ENCODE measurements at regions not wholly inside any gene's neighbourhood (a gene's known extent, or its start where the extent isn't known, plus 50 kb on each side); places are given as distances from the start of the nearest gene placed in this dataset.

DNA sequence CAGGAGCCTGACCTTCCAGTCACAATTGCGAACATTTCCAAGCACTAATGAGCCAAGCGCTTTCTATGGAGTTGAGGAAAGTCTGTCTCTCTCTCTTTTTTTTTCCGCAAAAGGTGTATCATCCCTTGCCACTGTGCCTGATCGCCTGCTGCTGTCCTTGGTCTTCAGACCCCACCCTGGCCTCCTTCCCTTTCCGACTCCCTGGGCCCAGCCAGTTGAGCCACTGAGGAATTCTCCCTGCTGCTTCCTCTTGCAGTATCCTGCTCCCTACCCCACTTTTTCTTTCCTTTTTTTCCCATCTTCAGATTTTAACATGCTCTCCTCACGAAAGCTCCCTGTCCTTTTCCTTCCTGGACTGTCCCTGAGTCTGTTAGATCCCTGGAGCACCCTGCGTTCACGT lies 396.5 kb upstream of the C2CD4B start:
- no peak for TF ChIP-seq POLR2A (IDR thresholded peaks at IDR 0.05)
- TF ChIP-seq, protein P1, sequence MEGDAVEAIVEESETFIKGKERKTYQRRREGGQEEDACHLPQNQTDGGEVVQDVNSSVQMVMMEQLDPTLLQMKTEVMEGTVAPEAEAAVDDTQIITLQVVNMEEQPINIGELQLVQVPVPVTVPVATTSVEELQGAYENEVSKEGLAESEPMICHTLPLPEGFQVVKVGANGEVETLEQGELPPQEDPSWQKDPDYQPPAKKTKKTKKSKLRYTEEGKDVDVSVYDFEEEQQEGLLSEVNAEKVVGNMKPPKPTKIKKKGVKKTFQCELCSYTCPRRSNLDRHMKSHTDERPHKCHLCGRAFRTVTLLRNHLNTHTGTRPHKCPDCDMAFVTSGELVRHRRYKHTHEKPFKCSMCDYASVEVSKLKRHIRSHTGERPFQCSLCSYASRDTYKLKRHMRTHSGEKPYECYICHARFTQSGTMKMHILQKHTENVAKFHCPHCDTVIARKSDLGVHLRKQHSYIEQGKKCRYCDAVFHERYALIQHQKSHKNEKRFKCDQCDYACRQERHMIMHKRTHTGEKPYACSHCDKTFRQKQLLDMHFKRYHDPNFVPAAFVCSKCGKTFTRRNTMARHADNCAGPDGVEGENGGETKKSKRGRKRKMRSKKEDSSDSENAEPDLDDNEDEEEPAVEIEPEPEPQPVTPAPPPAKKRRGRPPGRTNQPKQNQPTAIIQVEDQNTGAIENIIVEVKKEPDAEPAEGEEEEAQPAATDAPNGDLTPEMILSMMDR (IDR thresholded peaks at IDR 0.05): no peak

Measured in body of pancreas (tissue), 4 donors.